MM.1S (cell line): ENCODE measurements at regions not wholly inside any gene's neighbourhood (a gene's known extent, or its start where the extent isn't known, plus 50 kb on each side); places are given as distances from the start of the nearest gene placed in this dataset.

Source experiments
- DNase-seq: peaks from one replicate; pipeline ENCODE4 v3.0.0-alpha.2; 2015
- H2AFZ ChIP-seq: fragments of 300-600 bp; sonication (generic); 2 replicates; pipeline ENCODE4 v1.6.0; 2016; ENCODE audit warnings: antibody characterized with exemption, low read length
- H3F3A ChIP-seq: fragments of 300-600 bp; sonication (generic); 2 replicates; pipeline ENCODE4 v1.6.1; 2016; ENCODE audit warnings: mild to moderate bottlenecking, antibody characterized with exemption, low read length, moderate library complexity, mixed read lengths; ENCODE audit not compliant: insufficient read depth
- H3K27ac ChIP-seq: fragments of 300-600 bp; sonication (generic); 2 replicates; pipeline ENCODE4 v1.5.1; 2016; ENCODE audit warnings: mild to moderate bottlenecking, low read length
- H3K27me3 ChIP-seq: fragments of 300-600 bp; sonication (generic); replicated peaks from 2 replicates; pipeline ENCODE4 v1.6.0; 2016; ENCODE audit warnings: low read length; ENCODE audit not compliant: insufficient read depth
- H3K36me3 ChIP-seq: fragments of 300-600 bp; sonication (generic); replicated peaks from 2 replicates; pipeline ENCODE4 v1.6.1; 2016; ENCODE audit warnings: mild to moderate bottlenecking, low read length, mixed read lengths; ENCODE audit not compliant: insufficient read depth
- H3K4me1 ChIP-seq: fragments of 300-600 bp; sonication (generic); 2 replicates; pipeline ENCODE4 v1.6.1; 2016; ENCODE audit warnings: low read length, mixed read lengths
- H3K4me2 ChIP-seq: fragments of 300-600 bp; sonication (generic); 2 replicates; pipeline ENCODE4 v1.6.0; 2016; ENCODE audit warnings: low read depth, low read length
- H3K4me3 ChIP-seq: fragments of 300-600 bp; sonication (generic); 2 replicates; pipeline ENCODE4 v1.5.1; 2016; ENCODE audit warnings: low read length, mixed read lengths
- H3K79me2 ChIP-seq: fragments of 300-600 bp; sonication (generic); 2 replicates; pipeline ENCODE4 v1.6.1; 2016; ENCODE audit warnings: mixed run types, low read length, mixed read lengths
- H3K9ac ChIP-seq: fragments of 300-600 bp; sonication (generic); 2 replicates; pipeline ENCODE4 v1.6.1; 2016; ENCODE audit warnings: low read length, mixed read lengths
- H3K9me2 ChIP-seq: fragments of 300-600 bp; sonication (generic); replicated peaks from 2 replicates; pipeline ENCODE4 v1.6.1; 2016; ENCODE audit warnings: mild to moderate bottlenecking, low read length, mixed read lengths; ENCODE audit not compliant: insufficient read depth
- H3K9me3 ChIP-seq: fragments of 300-600 bp; sonication (generic); replicated peaks from 2 replicates; pipeline ENCODE4 v1.6.1; 2016; ENCODE audit warnings: mild to moderate bottlenecking, low read length, mixed read lengths; ENCODE audit not compliant: insufficient read depth
- H4K20me1 ChIP-seq: fragments of 300-600 bp; sonication (generic); 2 replicates; pipeline ENCODE4 v1.6.1; 2016; ENCODE audit warnings: mild to moderate bottlenecking, low read length, moderate library complexity, mixed read lengths; ENCODE audit not compliant: insufficient read depth
- CTCF ChIP-seq: fragments of 300-600 bp; sonication (generic); IDR thresholded peaks from 2 replicates; pipeline ENCODE4 v1.5.1; 2016; ENCODE audit warnings: antibody characterized with exemption, low read length, mixed read lengths
- EZH2 ChIP-seq: fragments of 300-600 bp; sonication (generic); optimal IDR thresholded peaks from 2 replicates; pipeline ENCODE3; 2017; ENCODE audit warnings: low read depth, mild to moderate bottlenecking, antibody characterized with exemption, low read length, mixed read lengths
- EZH2phosphoT487 ChIP-seq: fragments of 300-600 bp; sonication (generic); IDR thresholded peaks from 2 replicates; pipeline ENCODE4 v1.6.1; 2018; ENCODE audit warnings: antibody characterized with exemption, low read length

- no peaks in the 10 kb centered on the region for H3K4me1 ChIP-seq
- H3K4me3 ChIP-seq: no peak overlapping the region
- no peak overlapping the region for H2AFZ ChIP-seq
- H3K9me3 ChIP-seq: no peaks in the 10 kb centered on the region
- H3K9ac ChIP-seq: no peak overlapping the region
- H4K20me1 ChIP-seq: no peaks in the 10 kb centered on the region
- H3K27ac ChIP-seq: no peak overlapping the region
- no peaks in the 10 kb centered on the region for H3K9me2 ChIP-seq
- no peaks in the 10 kb centered on the region for H3F3A ChIP-seq
- H3K36me3 ChIP-seq: no peaks in the 10 kb centered on the region
- no peak overlapping the region for H3K4me2 ChIP-seq
- TF ChIP-seq EZH2phosphoT487 (no peak), EZH2 (no peak), CTCF (no peak)
- DNase-seq: no peak
- no peaks in the 10 kb centered on the region for H3K79me2 ChIP-seq
- H3K27me3 ChIP-seq: no peaks in the 10 kb centered on the region
Observed at GRCh38 chr12:46910830-46911229, 85.0 kb upstream of the SLC38A4 start.

- TF ChIP-seq CTCF (no peak), EZH2 (no peak), EZH2phosphoT487 (no peak)
- Histone ChIP-seq H3K36me3 (no peaks in the 10 kb centered on the region), H3K27ac (no peak overlapping the region)
Observed at GRCh38 chr12:46914336-46914735, 88.5 kb upstream of the SLC38A4 start.

GRCh38 chr12:46915082-46915481 is 89.3 kb upstream of the SLC38A4 start:
- no peaks in the 10 kb centered on the region for H3K27me3 ChIP-seq
- no peak for DNase-seq
- no peak overlapping the region for H2AFZ ChIP-seq
- H3K27ac ChIP-seq: no peak overlapping the region
- no peak overlapping the region for H3K4me3 ChIP-seq
- H3F3A ChIP-seq: no peaks in the 10 kb centered on the region
- no peak overlapping the region for H3K4me2 ChIP-seq
- H3K4me1 ChIP-seq: no peaks in the 10 kb centered on the region
- no peaks in the 10 kb centered on the region for H3K9me2 ChIP-seq
- H3K9me3 ChIP-seq: no peaks in the 10 kb centered on the region
- no peaks in the 10 kb centered on the region for H3K79me2 ChIP-seq
- no peaks in the 10 kb centered on the region for H4K20me1 ChIP-seq
- no peaks in the 10 kb centered on the region for H3K36me3 ChIP-seq
- H3K9ac ChIP-seq: no peak overlapping the region
- TF ChIP-seq EZH2 (no peak), CTCF (no peak), EZH2phosphoT487 (no peak)

More at GRCh38 chr12:46914336-46914735, 88.5 kb upstream of the SLC38A4 start:
- DNase-seq: no peak
- no peaks in the 10 kb centered on the region for H3K4me1 ChIP-seq
- no peak overlapping the region for H2AFZ ChIP-seq
- no peaks in the 10 kb centered on the region for H4K20me1 ChIP-seq
- no peaks in the 10 kb centered on the region for H3K27me3 ChIP-seq
- H3K79me2 ChIP-seq: no peaks in the 10 kb centered on the region
- H3K9me2 ChIP-seq: no peaks in the 10 kb centered on the region
- no peaks in the 10 kb centered on the region for H3K9me3 ChIP-seq
- H3K4me3 ChIP-seq: no peak overlapping the region
- no peak overlapping the region for H3K4me2 ChIP-seq
- H3K9ac ChIP-seq: no peak overlapping the region
- no peaks in the 10 kb centered on the region for H3F3A ChIP-seq
